GM12873 (cell line): ENCODE measurements at regions not wholly inside any gene's neighbourhood (a gene's known extent, or its start where the extent isn't known, plus 50 kb on each side); places are given as distances from the start of the nearest gene placed in this dataset.

ENCODE experiments used
- TF ChIP-seq, protein P1 (sequence below): IDR thresholded peaks from 2 replicates; pipeline ENCODE4 v1.5.1; 2012; ENCODE audit warnings: low read depth, mild to moderate bottlenecking, moderate library complexity, low read length, control low read depth; ENCODE audit not compliant: insufficient read depth; ENCODE audit errors: missing control alignments

DNA sequence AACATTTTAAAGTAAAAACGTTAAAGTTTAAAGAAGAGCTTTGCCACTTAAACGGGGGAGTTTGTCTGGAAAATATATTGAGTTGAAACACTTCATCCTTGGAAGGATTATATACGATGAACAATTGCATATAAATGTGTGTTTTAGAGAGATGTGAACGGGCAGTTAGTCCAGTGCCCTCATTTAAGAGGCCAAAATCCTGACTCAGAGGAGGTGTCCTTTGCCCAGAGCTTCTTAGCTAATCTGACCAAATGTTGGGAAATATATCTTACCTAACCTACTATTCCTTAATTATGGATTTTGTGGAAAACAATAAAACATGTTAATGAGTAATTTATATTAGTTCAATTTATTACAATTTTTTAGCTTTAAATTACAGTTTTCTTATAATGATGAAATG lies 327.2 kb upstream of the DIPK2B start:
- TF ChIP-seq, protein P1, sequence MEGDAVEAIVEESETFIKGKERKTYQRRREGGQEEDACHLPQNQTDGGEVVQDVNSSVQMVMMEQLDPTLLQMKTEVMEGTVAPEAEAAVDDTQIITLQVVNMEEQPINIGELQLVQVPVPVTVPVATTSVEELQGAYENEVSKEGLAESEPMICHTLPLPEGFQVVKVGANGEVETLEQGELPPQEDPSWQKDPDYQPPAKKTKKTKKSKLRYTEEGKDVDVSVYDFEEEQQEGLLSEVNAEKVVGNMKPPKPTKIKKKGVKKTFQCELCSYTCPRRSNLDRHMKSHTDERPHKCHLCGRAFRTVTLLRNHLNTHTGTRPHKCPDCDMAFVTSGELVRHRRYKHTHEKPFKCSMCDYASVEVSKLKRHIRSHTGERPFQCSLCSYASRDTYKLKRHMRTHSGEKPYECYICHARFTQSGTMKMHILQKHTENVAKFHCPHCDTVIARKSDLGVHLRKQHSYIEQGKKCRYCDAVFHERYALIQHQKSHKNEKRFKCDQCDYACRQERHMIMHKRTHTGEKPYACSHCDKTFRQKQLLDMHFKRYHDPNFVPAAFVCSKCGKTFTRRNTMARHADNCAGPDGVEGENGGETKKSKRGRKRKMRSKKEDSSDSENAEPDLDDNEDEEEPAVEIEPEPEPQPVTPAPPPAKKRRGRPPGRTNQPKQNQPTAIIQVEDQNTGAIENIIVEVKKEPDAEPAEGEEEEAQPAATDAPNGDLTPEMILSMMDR: no peak

DNA sequence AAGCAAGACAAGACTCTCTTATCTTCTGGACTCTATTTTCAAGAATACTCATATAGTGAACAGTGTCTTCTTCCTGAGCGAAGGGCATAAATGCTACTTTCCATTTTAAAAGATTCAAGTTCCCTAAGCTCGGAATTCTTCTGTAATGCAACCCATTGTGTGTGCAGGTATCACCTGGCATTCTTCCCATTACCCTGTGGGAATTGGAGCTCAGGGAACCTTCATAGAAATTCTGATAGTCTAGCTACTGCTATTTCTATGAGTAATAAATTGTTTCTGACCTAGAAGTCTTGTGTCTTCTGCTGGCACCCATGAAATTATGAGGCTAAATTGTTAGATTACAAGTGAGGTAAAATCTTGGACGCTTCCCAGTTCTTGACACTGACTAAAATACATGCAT lies 324.1 kb upstream of the DIPK2B start:
- TF ChIP-seq, protein P1: no peak

DNA sequence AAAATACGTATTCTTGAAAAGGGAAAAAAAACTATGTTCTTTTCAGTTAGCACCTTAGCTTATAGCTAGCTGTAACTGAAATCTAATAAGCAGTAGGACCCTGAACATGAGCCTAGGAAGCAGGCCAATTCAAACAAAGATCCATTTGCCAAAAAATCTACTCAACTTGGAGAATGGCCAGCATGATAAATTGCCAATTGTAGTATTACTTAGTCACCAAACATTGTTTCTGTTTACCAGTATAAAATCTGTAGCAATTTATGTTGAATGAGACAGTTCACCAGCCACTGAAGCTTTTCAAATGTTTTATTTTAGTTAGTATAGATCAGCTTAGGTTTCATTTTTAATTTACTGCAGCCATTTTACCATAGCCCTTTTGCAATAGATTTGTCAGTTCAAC lies 323.6 kb upstream of the DIPK2B start:
- TF ChIP-seq, protein P1: no peak

DNA sequence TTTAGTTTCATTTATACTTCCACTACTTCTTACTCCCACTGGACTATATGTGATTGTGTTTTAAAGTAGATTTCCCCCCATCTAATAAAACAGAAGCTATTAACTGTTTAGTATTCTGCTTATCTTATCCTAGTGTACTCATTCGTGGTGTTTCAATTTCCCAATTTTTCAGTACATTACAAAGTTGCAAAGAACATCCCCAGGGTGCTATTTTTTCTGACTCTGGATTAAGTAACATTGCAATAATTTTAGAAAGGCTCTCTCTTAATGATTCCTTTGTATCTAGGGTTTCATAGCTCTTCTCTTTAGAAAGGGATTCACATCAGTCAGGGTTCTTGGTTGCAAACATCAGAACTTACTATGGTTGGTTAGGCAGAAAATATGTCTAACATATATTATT lies 317.9 kb upstream of the DIPK2B start:
- TF ChIP-seq, protein P1: no peak

DNA sequence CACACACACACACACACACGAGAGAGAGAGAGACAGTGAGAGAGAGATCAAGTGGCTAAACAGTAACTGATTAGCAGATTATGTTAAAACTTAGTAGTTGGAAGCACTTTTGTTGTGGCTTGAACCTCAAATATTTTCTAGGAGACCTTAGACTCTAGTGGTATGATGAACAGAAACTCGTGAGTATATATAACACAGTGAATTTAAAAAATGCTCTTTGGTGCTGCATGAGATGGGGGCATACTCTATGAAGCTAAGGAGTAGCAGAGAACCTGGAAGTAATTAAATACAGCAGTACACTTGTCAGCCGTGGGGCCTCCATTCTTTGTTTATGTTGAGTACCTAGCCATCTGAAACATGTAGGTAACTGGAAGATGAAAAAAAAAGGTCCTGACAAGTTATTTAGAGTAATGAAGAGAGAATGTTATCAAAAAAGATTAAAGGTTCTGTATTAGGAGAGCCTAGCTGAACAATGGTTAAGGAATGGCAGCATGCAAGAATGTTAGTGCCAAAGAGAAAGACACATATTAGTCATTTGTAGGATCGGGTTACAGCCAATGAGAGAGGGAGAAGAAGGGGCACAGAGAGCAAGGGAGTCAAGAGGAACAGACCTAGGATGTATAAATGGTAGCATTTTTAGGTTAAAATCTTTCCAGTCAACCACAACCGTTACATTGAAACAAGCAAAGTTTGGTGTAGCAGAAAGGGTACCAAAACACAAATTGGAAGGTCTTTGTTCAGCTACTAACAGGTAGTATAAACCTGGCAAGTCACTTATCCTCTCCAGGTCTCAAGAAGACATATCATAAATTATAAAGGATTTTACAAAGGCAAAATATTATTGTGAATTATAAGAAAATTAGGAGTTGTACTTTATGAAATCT lies 316.7 kb upstream of the DIPK2B start:
- TF ChIP-seq, protein P1: no peak

DNA sequence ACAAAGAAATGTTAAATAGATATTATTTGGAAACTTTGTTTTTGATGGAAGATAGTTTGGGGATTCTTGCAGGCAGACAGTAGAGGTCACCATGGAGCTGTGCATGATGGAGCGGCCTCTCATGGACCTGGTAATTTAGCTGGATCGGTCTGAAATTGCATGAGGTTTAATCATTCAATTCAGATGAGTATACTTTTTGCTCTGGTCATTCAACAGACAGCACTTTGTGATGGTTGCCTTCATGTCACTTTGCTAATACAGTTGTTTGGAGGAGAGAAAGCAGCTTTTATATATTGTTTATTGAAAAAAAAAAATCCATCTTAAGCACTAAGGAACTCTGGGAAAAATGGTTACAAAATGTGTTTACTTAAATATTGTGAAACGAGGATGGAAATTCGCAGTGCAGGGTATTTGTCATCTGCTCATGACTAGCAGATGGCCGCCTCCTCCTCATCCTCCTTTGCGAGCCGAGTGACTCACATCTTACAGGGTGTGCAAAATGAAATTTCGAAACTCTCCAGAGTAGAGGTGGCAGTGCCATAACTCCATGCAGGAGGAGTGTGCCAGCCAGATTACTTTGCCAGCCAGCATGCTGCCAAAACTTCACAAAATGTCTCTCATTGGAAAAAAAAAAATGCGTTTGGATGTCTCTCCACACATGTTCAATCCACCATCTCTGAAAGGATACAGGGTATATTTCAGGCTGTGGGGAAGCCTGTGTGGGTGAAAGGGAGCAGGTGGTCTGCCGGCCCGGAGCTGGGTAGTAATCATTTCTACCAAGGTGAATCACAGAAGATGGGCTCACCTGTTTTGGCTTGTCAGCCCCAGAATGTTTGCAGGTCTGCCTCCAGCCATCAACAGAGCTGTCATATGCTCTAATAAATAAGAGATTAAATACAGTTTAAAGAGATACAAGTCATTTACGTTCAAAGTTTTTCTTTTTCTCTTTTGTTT lies 314.9 kb upstream of the DIPK2B start:
- TF ChIP-seq, protein P1: peak; percentile 52

DNA sequence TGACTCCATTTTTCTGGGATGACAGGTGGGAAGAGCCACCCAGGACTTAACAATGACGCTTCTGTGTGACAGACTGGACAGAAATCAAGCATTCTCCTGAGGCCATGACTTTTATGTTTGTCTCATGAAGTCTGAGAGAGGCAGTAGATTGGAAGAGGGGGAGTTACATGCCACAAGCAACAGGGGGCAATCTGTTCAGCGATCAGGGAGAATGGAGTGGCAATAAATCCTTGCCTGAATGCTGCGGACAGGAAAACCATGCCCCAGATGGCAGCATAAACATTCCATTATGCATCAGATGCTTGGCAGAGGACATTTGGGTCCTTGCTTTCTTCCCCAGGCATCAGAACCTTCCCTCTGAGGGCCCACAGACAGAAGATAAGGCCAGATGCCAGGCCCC lies 312.4 kb upstream of the DIPK2B start:
- TF ChIP-seq, protein P1: no peak
